CD14-positive monocyte (primary cell): ENCODE measurements at regions not wholly inside any gene's neighbourhood (a gene's known extent, or its start where the extent isn't known, plus 50 kb on each side); places are given as distances from the start of the nearest gene placed in this dataset.

Source experiments
- DNase-seq, 3 donors: peaks; one replicate each; pipeline ENCODE4 v3.0.0-alpha.2; 2011 to 2022
- H2AFZ ChIP-seq: 2 replicates; pipeline ENCODE4 v1.6.0; 2012; ENCODE audit warnings: mild to moderate bottlenecking, low read depth, low read length, inconsistent platforms; ENCODE audit not compliant: insufficient read depth, poor library complexity, severe bottlenecking
- H3K27ac ChIP-seq, 2 donors: 1 replicate in 1 of 2; 2 replicates in 1 of 2; pipeline ENCODE4 v1.5.1; 2012 to 2013; ENCODE audit warnings: low read length in 2 of 2, control low read depth in 1 of 2, inconsistent platforms in 1 of 2, low read depth in 1 of 2, mild to moderate bottlenecking in 1 of 2
- H3K27me3 ChIP-seq, 2 donors: one replicate each; pipeline versions ENCODE4 v1.6.0 to v1.6.1; 2011 to 2013; ENCODE audit warnings: low read length in 2 of 2; ENCODE audit not compliant: control insufficient read depth in 2 of 2, insufficient read depth in 2 of 2
- H3K36me3 ChIP-seq, 2 donors: replicated peaks in 1 of 2; 1 replicate in 1 of 2; 2 replicates in 1 of 2; pipeline versions ENCODE4 v1.5.1 to v1.6.1; 2012 to 2013; ENCODE audit warnings: low read length in 2 of 2, control low read depth in 1 of 2, inconsistent platforms in 1 of 2, mild to moderate bottlenecking in 1 of 2; ENCODE audit not compliant: insufficient read depth in 2 of 2, control insufficient read depth in 1 of 2
- H3K4me1 ChIP-seq, 2 donors: 1 replicate in 1 of 2; 2 replicates in 1 of 2; pipeline versions ENCODE4 v1.5.1 to v1.6.1; 2012 to 2013; ENCODE audit warnings: low read length in 2 of 2, control low read depth in 1 of 2, inconsistent platforms in 1 of 2, mild to moderate bottlenecking in 1 of 2, moderate library complexity in 1 of 2; ENCODE audit not compliant: insufficient read depth in 2 of 2, control insufficient read depth in 1 of 2
- H3K4me2 ChIP-seq: replicated peaks from 2 replicates; pipeline ENCODE3; 2012; ENCODE audit warnings: low read length, moderate library complexity, mild to moderate bottlenecking; ENCODE audit not compliant: poor library complexity, severe bottlenecking; ENCODE audit errors: extremely low read depth
- H3K4me3 ChIP-seq, 3 experiments: fragments of 200-600 bp in 1 of 3; sonication (generic) in 1 of 3; replicated peaks in 1 of 3; 1 replicate in 2 of 3; 2 replicates in 1 of 3; pipeline ENCODE4 v1.5.1; 2011 to 2013; ENCODE audit warnings: low read length in 3 of 3, mild to moderate bottlenecking in 3 of 3, control low read depth in 2 of 3, low read depth in 2 of 3, inconsistent platforms in 1 of 3, moderate library complexity in 1 of 3
- H3K79me2 ChIP-seq: 2 replicates; pipeline ENCODE4 v1.6.0; 2012; ENCODE audit warnings: mild to moderate bottlenecking, control low read depth, inconsistent platforms, low read length, moderate library complexity; ENCODE audit not compliant: insufficient read depth
- H3K9ac ChIP-seq: 2 replicates; pipeline ENCODE4 v1.6.0; 2017; ENCODE audit warnings: low read length, mild to moderate bottlenecking; ENCODE audit not compliant: insufficient read depth, poor library complexity, severe bottlenecking
- H3K9me3 ChIP-seq, 2 donors: replicated peaks in 1 of 2; 1 replicate in 1 of 2; 2 replicates in 1 of 2; pipeline versions ENCODE4 v1.5.1 to v1.6.1; 2012 to 2013; ENCODE audit warnings: low read length in 2 of 2, control low read depth in 1 of 2; ENCODE audit not compliant: control insufficient read depth in 1 of 2, insufficient read depth in 1 of 2
- H4K20me1 ChIP-seq: 2 replicates; pipeline ENCODE4 v1.6.0; 2012; ENCODE audit warnings: mild to moderate bottlenecking, low read length, control low read depth, moderate library complexity; ENCODE audit not compliant: insufficient read depth
- H3K27ac Mint-ChIP-seq, 7 donors: one replicate each; pipeline ENCODE4 v1.8.0; 2020; ENCODE audit warnings: mild to moderate bottlenecking in 7 of 7, mixed read lengths in 7 of 7, moderate library complexity in 6 of 7, inconsistent platforms in 2 of 7
- H3K27me3 Mint-ChIP-seq, 3 donors: one replicate each; pipeline ENCODE4 v1.8.0; 2021 to 2022; ENCODE audit warnings: low read depth in 3 of 3, mild to moderate bottlenecking in 3 of 3, mixed read lengths in 3 of 3, moderate library complexity in 3 of 3, inconsistent platforms in 1 of 3
- H3K36me3 Mint-ChIP-seq, 2 donors: one replicate each; pipeline ENCODE4 v1.8.0; 2020; ENCODE audit warnings: mixed read lengths in 2 of 2, inconsistent platforms in 1 of 2, mild to moderate bottlenecking in 1 of 2
- H3K4me1 Mint-ChIP-seq: one replicate; pipeline ENCODE4 v1.8.0; 2020; ENCODE audit warnings: mild to moderate bottlenecking, mixed read lengths
- H3K4me3 Mint-ChIP-seq, 2 donors: one replicate each; pipeline ENCODE4 v1.8.0; 2020; ENCODE audit warnings: mild to moderate bottlenecking in 2 of 2, mixed read lengths in 2 of 2, moderate library complexity in 1 of 2
- H3K9me3 Mint-ChIP-seq, 7 donors: one replicate each; pipeline ENCODE4 v1.8.0; 2020 to 2022; ENCODE audit warnings: mixed read lengths in 7 of 7, mild to moderate bottlenecking in 6 of 7, moderate library complexity in 6 of 7, inconsistent platforms in 2 of 7
- WGBS: methylation state at CpG from one replicate; pipeline ENCODE4 v1.1.5; 2013; ENCODE audit warnings: missing lambda C conversion rate; ENCODE audit not compliant: insufficient coverage; 5-methylcytosine and 5-hydroxymethylcytosine counted together
- intact Hi-C, 2 donors: fragments of 100-400 bp; cut with micrococcal nuclease; formaldehyde crosslinking; loops; one replicate each; pipeline versions ENCODE4 v1.15.0 to v1.15.1; 2023
- TF ChIP-seq, protein P1 (sequence below): fragments of 200-600 bp; IDR thresholded peaks from one replicate; pipeline ENCODE4 v1.8.0; 2022; ENCODE audit warnings: antibody characterized with exemption, mild to moderate bottlenecking

DNA sequence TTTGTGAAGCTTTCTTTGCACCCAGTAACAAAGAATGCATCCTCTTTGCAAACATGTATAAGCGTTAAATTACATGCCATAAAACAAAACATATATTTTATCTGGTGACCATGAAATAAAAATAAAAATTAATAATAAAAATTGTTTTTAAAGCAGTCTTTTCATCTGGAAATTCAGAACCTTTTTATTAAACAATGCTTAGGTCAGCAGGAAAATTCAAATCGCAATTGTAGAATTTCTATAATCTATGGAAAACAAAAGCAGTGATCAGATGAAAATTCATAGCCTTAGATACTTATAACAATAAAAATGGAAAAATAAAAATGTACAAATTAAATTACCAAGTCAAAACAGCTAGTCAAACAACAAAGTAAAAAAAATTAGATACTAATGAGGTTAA is 435.9 kb upstream of the CHAC2 start:
- Histone ChIP-seq H4K20me1 (no peaks in the 10 kb centered on the region), H3K9me3 (peaks cover 3 to 9% of the 10 kb centered on the region in 2 donors), H3K9ac (no peak overlapping the region), H3K27ac (no peak overlapping the region), H2AFZ (no peak overlapping the region), H3K36me3 (no peaks in the 10 kb centered on the region), H3K79me2 (no peaks in the 10 kb centered on the region), H3K27me3 (no peaks in the 10 kb centered on the region), H3K4me2 (no peak overlapping the region), H3K4me1 (no peaks in the 10 kb centered on the region), H3K4me3 (no peak overlapping the region)
- H3K27ac Mint-ChIP-seq: no peak overlapping the region
- peaks cover 0 to 3% (median 0%) of the 10 kb centered on the region in 7 donors for H3K9me3 Mint-ChIP-seq
- H3K36me3 Mint-ChIP-seq: no peaks in the 10 kb centered on the region
- H3K4me1 Mint-ChIP-seq: no peaks in the 10 kb centered on the region
- no peak overlapping the region for H3K4me3 Mint-ChIP-seq
- WGBS: no CpG with 5 or more reads among the region's 2 CpGs
- TF ChIP-seq, protein P1, sequence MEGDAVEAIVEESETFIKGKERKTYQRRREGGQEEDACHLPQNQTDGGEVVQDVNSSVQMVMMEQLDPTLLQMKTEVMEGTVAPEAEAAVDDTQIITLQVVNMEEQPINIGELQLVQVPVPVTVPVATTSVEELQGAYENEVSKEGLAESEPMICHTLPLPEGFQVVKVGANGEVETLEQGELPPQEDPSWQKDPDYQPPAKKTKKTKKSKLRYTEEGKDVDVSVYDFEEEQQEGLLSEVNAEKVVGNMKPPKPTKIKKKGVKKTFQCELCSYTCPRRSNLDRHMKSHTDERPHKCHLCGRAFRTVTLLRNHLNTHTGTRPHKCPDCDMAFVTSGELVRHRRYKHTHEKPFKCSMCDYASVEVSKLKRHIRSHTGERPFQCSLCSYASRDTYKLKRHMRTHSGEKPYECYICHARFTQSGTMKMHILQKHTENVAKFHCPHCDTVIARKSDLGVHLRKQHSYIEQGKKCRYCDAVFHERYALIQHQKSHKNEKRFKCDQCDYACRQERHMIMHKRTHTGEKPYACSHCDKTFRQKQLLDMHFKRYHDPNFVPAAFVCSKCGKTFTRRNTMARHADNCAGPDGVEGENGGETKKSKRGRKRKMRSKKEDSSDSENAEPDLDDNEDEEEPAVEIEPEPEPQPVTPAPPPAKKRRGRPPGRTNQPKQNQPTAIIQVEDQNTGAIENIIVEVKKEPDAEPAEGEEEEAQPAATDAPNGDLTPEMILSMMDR: no peak
- intact Hi-C loops: no loop called here
- peaks cover 0 to 1% (median 0%) of the 10 kb centered on the region in 3 donors for H3K27me3 Mint-ChIP-seq
- no peak for DNase-seq

DNA sequence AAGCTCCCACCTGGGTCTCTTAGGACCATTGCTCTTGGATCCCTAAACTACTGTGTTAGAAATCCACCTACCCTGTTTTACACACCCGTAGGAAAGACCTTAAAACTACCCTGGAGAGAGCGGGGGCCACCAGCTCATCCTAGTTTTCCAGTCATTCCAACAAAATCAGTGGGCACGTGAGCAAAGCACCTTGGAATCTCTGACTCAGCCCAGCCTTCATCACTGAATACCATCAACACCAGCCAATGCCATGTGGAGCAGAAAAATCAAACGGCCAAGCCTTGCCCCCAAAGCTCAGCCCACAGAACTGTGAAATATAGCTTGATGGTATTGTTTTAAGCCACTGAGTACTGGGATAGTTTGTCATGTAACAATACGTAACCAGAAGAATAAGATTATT is 449.7 kb upstream of the CHAC2 start:
- no peak overlapping the region for H3K27ac ChIP-seq
- no peaks in the 10 kb centered on the region for H3K36me3 ChIP-seq
- no peaks in the 10 kb centered on the region for H4K20me1 ChIP-seq
- H3K4me2 ChIP-seq: no peak overlapping the region
- DNase-seq: no peak
- H3K36me3 Mint-ChIP-seq: no peaks in the 10 kb centered on the region
- no peak overlapping the region for H3K4me3 ChIP-seq
- H3K27me3 Mint-ChIP-seq: peaks cover 0 to under 1% (median 0%) of the 10 kb centered on the region in 3 donors
- no peaks in the 10 kb centered on the region for H3K79me2 ChIP-seq
- TF ChIP-seq, protein P1: no peak
- no peak overlapping the region for H3K27ac Mint-ChIP-seq
- H3K4me1 Mint-ChIP-seq: no peaks in the 10 kb centered on the region
- WGBS: 85% methylated on average over 3 of the region's 5 CpGs
- no peak overlapping the region for H3K4me3 Mint-ChIP-seq
- H3K4me1 ChIP-seq: no peaks in the 10 kb centered on the region
- H3K9ac ChIP-seq: no peak overlapping the region
- H3K27me3 ChIP-seq: no peaks in the 10 kb centered on the region
- no peak overlapping the region for H2AFZ ChIP-seq
- peaks cover 0 to 5% of the 10 kb centered on the region in 2 donors for H3K9me3 ChIP-seq
- peaks cover 0 to 10% (median under 1%) of the 10 kb centered on the region in 7 donors for H3K9me3 Mint-ChIP-seq
- intact Hi-C loops: no loop called here
